CD4-positive, CD25-positive, alpha-beta regulatory T cell (primary cell): ENCODE measurements at regions not wholly inside any gene's neighbourhood (a gene's known extent, or its start where the extent isn't known, plus 50 kb on each side); places are given as distances from the start of the nearest gene placed in this dataset.

ENCODE experiments used
- ATAC-seq, 2 donors: fragments of 150-1000 bp; cut with Tn5 transposase; one replicate each; pipeline ENCODE4 v1.10.0; 2021; ENCODE audit warnings: low read depth in 2 of 2, moderate number of reproducible peaks in 2 of 2, moderate library complexity in 1 of 2
- DNase-seq, 3 donors: peaks; one replicate each; pipeline versions ENCODE4 v3.0.0 to v3.0.0-alpha.2; 2012 to 2022; ENCODE audit warnings: mixed read lengths in 1 of 3
- H3K27ac ChIP-seq: one replicate; pipeline ENCODE4 v1.7.0; 2013; ENCODE audit warnings: mild to moderate bottlenecking, low read length; ENCODE audit not compliant: insufficient read depth, poor library complexity, severe bottlenecking
- H3K27me3 ChIP-seq: one replicate; pipeline ENCODE4 v1.7.0; 2013; ENCODE audit warnings: low read length; ENCODE audit not compliant: control insufficient read depth, insufficient read depth
- H3K36me3 ChIP-seq: one replicate; pipeline ENCODE4 v1.7.0; 2013; ENCODE audit warnings: mild to moderate bottlenecking, low read length, moderate library complexity; ENCODE audit not compliant: control insufficient read depth, insufficient read depth
- H3K4me1 ChIP-seq: 2 replicates; pipeline ENCODE4 v1.7.0; 2013; ENCODE audit warnings: mild to moderate bottlenecking, low read length; ENCODE audit not compliant: insufficient read depth, control insufficient read depth, poor library complexity, severe bottlenecking
- H3K4me3 ChIP-seq: one replicate; pipeline ENCODE4 v1.7.0; 2013; ENCODE audit warnings: low read depth, mild to moderate bottlenecking, low read length, moderate library complexity
- H3K9me3 ChIP-seq, 2 experiments: 1 replicate in 1 of 2; 2 replicates in 1 of 2; pipeline ENCODE4 v1.7.0; 2013; ENCODE audit warnings: low read length in 2 of 2, mild to moderate bottlenecking in 1 of 2, moderate library complexity in 1 of 2; ENCODE audit not compliant: control insufficient read depth in 2 of 2
- H3K27ac Mint-ChIP-seq, 3 donors: one replicate each; pipeline ENCODE4 v1.8.0; 2020 to 2022; ENCODE audit warnings: mild to moderate bottlenecking in 3 of 3, mixed read lengths in 3 of 3, moderate library complexity in 2 of 3
- H3K27me3 Mint-ChIP-seq: one replicate; pipeline ENCODE4 v1.8.0; 2022; ENCODE audit warnings: mild to moderate bottlenecking, mixed read lengths
- H3K36me3 Mint-ChIP-seq: one replicate; pipeline ENCODE4 v1.8.0; 2020; ENCODE audit warnings: mixed read lengths
- H3K4me1 Mint-ChIP-seq, 4 donors: one replicate each; pipeline ENCODE4 v1.8.0; 2020 to 2022; ENCODE audit warnings: mixed read lengths in 4 of 4, mild to moderate bottlenecking in 1 of 4
- H3K4me3 Mint-ChIP-seq, 4 donors: one replicate each; pipeline ENCODE4 v1.8.0; 2020 to 2022; ENCODE audit warnings: mild to moderate bottlenecking in 4 of 4, mixed read lengths in 4 of 4, moderate library complexity in 3 of 4
- H3K9me3 Mint-ChIP-seq, 7 donors: one replicate each; pipeline ENCODE4 v1.8.0; 2020 to 2022; ENCODE audit warnings: mixed read lengths in 7 of 7, mild to moderate bottlenecking in 3 of 7, moderate library complexity in 2 of 7

- no peaks in the 10 kb centered on the region for H3K27me3 Mint-ChIP-seq
- no peak overlapping the region for H3K27ac Mint-ChIP-seq
Measured at GRCh38 chr2:2422621-2423020, 91.5 kb upstream of the MYT1L start.

GRCh38 chr2:2413525-2413924 lies 82.5 kb upstream of the MYT1L start:
- ATAC-seq: no peak
- DNase-seq: no peak
- no peaks in the 10 kb centered on the region for H3K4me1 ChIP-seq
- Mint-ChIP-seq H3K27ac (no peak overlapping the region), H3K9me3 (peaks cover 0 to 7% (median 1%) of the 10 kb centered on the region in 7 donors), H3K36me3 (no peaks in the 10 kb centered on the region), H3K4me1 (no peaks in the 10 kb centered on the region), H3K27me3 (no peaks in the 10 kb centered on the region), H3K4me3 (no peak overlapping the region)
- H3K4me3 ChIP-seq: no peak overlapping the region
- H3K36me3 ChIP-seq: no peaks in the 10 kb centered on the region
- H3K27ac ChIP-seq: no peak overlapping the region
- no peaks in the 10 kb centered on the region for H3K9me3 ChIP-seq
- no peaks in the 10 kb centered on the region for H3K27me3 ChIP-seq

More at GRCh38 chr2:2422621-2423020, 91.5 kb upstream of the MYT1L start:
- no peaks in the 10 kb centered on the region for H3K36me3 ChIP-seq
- no peaks in the 10 kb centered on the region for H3K27me3 ChIP-seq
- no peaks in the 10 kb centered on the region for H3K4me1 ChIP-seq
- Mint-ChIP-seq H3K9me3 (peaks cover 0 to 5% (median 3%) of the 10 kb centered on the region in 7 donors), H3K4me1 (no peaks in the 10 kb centered on the region), H3K4me3 (peak overlapping the region in 1 of 4 donors; percentile 48), H3K36me3 (no peaks in the 10 kb centered on the region)
- H3K9me3 ChIP-seq: no peaks in the 10 kb centered on the region
- ATAC-seq (no peak), DNase-seq (no peak)
- no peak overlapping the region for H3K27ac ChIP-seq
- H3K4me3 ChIP-seq: no peak overlapping the region

GRCh38 chr2:2410987-2411386 lies 79.9 kb upstream of the MYT1L start:
- no peaks in the 10 kb centered on the region for H3K4me1 ChIP-seq
- no peaks in the 10 kb centered on the region for H3K27me3 ChIP-seq
- Mint-ChIP-seq H3K27ac (no peak overlapping the region), H3K4me3 (no peak overlapping the region), H3K4me1 (no peaks in the 10 kb centered on the region), H3K9me3 (peaks cover 0 to 17% (median 2%) of the 10 kb centered on the region in 7 donors), H3K27me3 (no peaks in the 10 kb centered on the region), H3K36me3 (no peaks in the 10 kb centered on the region)
- H3K9me3 ChIP-seq: peaks cover 3 to 5% of the 10 kb centered on the region in 2 experiments
- H3K36me3 ChIP-seq: no peaks in the 10 kb centered on the region
- no peak overlapping the region for H3K4me3 ChIP-seq
- no peak for DNase-seq
- no peak for ATAC-seq
- H3K27ac ChIP-seq: no peak overlapping the region

- H3K4me3 ChIP-seq: no peak overlapping the region
- no peaks in the 10 kb centered on the region for H3K27me3 ChIP-seq
- no peaks in the 10 kb centered on the region for H3K4me1 ChIP-seq
- H3K9me3 ChIP-seq: peaks cover 3 to 5% of the 10 kb centered on the region in 2 experiments
- Mint-ChIP-seq H3K4me1 (no peaks in the 10 kb centered on the region), H3K27ac (no peak overlapping the region), H3K9me3 (peaks cover 0 to 23% (median 2%) of the 10 kb centered on the region in 7 donors), H3K4me3 (no peak overlapping the region), H3K36me3 (no peaks in the 10 kb centered on the region), H3K27me3 (no peaks in the 10 kb centered on the region)
- H3K36me3 ChIP-seq: no peaks in the 10 kb centered on the region
- ATAC-seq: no peak
- no peak overlapping the region for H3K27ac ChIP-seq
- DNase-seq: no peak
Measured at GRCh38 chr2:2409481-2409880, 78.4 kb upstream of the MYT1L start.

GRCh38 chr2:2405780-2406179 lies 74.7 kb upstream of the MYT1L start:
- Histone ChIP-seq H3K27me3 (no peaks in the 10 kb centered on the region), H3K4me3 (no peak overlapping the region), H3K9me3 (peaks cover 3 to 5% of the 10 kb centered on the region in 2 experiments), H3K36me3 (no peaks in the 10 kb centered on the region), H3K4me1 (no peaks in the 10 kb centered on the region), H3K27ac (no peak overlapping the region)
- ATAC-seq (no peak), DNase-seq (no peak)
- Mint-ChIP-seq H3K4me3 (no peak overlapping the region), H3K27ac (no peak overlapping the region), H3K27me3 (no peaks in the 10 kb centered on the region), H3K36me3 (no peaks in the 10 kb centered on the region), H3K9me3 (peaks cover 0 to 23% (median 6%) of the 10 kb centered on the region in 7 donors), H3K4me1 (peaks cover 0 to 2% (median 0%) of the 10 kb centered on the region in 4 donors)

- no peak for ATAC-seq
Measured at GRCh38 chr2:2400286-2401038, 69.4 kb upstream of the MYT1L start.

GRCh38 chr2:2399396-2399795 lies 68.3 kb upstream of the MYT1L start:
- H3K27me3 ChIP-seq: no peaks in the 10 kb centered on the region
- H3K9me3 Mint-ChIP-seq: peaks cover 0 to 11% (median 5%) of the 10 kb centered on the region in 7 donors
- H3K36me3 Mint-ChIP-seq: no peaks in the 10 kb centered on the region
- H3K27ac Mint-ChIP-seq: no peak overlapping the region
- ATAC-seq (no peak), DNase-seq (no peak)
- no peaks in the 10 kb centered on the region for H3K9me3 ChIP-seq
- H3K4me1 Mint-ChIP-seq: peaks cover 0 to 2% (median 0%) of the 10 kb centered on the region in 4 donors
- H3K4me3 ChIP-seq: no peak overlapping the region
- H3K4me3 Mint-ChIP-seq: no peak overlapping the region
- H3K36me3 ChIP-seq: no peaks in the 10 kb centered on the region
- H3K27me3 Mint-ChIP-seq: no peaks in the 10 kb centered on the region
- no peak overlapping the region for H3K27ac ChIP-seq
- H3K4me1 ChIP-seq: no peaks in the 10 kb centered on the region

More at GRCh38 chr2:2400286-2401038, 69.4 kb upstream of the MYT1L start:
- H3K36me3 Mint-ChIP-seq: no peaks in the 10 kb centered on the region
- H3K9me3 Mint-ChIP-seq: peaks cover 0 to 7% (median 3%) of the 10 kb centered on the region in 7 donors
- H3K27me3 Mint-ChIP-seq: no peaks in the 10 kb centered on the region
- Histone ChIP-seq H3K4me3 (no peak overlapping the region), H3K27me3 (no peaks in the 10 kb centered on the region), H3K9me3 (no peaks in the 10 kb centered on the region), H3K36me3 (no peaks in the 10 kb centered on the region), H3K27ac (no peak overlapping the region), H3K4me1 (no peaks in the 10 kb centered on the region)
- DNase-seq: no peak
- peaks cover 0 to 2% (median 0%) of the 10 kb centered on the region in 4 donors for H3K4me1 Mint-ChIP-seq
- H3K27ac Mint-ChIP-seq: no peak overlapping the region
- H3K4me3 Mint-ChIP-seq: no peak overlapping the region

- peaks cover 3 to 22% (median 11%) of the 10 kb centered on the region in 7 donors for H3K9me3 Mint-ChIP-seq
- ATAC-seq (no peak), DNase-seq (no peak)
- H3K4me1 Mint-ChIP-seq: no peaks in the 10 kb centered on the region
- Histone ChIP-seq H3K36me3 (no peaks in the 10 kb centered on the region), H3K4me3 (no peak overlapping the region), H3K4me1 (no peaks in the 10 kb centered on the region), H3K27ac (no peak overlapping the region), H3K27me3 (no peaks in the 10 kb centered on the region), H3K9me3 (no peaks in the 10 kb centered on the region)
- no peaks in the 10 kb centered on the region for H3K36me3 Mint-ChIP-seq
- no peak overlapping the region for H3K27ac Mint-ChIP-seq
- H3K4me3 Mint-ChIP-seq: no peak overlapping the region
- H3K27me3 Mint-ChIP-seq: no peaks in the 10 kb centered on the region
Measured at GRCh38 chr2:2392332-2392731, 61.3 kb upstream of the MYT1L start.
